Body of pancreas (tissue), 4 donors: ENCODE measurements at regions not wholly inside any gene's neighbourhood (a gene's known extent, or its start where the extent isn't known, plus 50 kb on each side); places are given as distances from the start of the nearest gene placed in this dataset.

Experiments used
- ATAC-seq: fragments of 150-250 bp; one replicate; pipeline ENCODE4 v1.9.1; 2016
- DNase-seq, 4 donors: peaks; one replicate each; pipeline ENCODE4 v3.0.0-alpha.2; 2019
- H3K27ac ChIP-seq, 4 donors: fragments of 200-600 bp; sonication (generic); 1 replicate in 3 of 4; 2 replicates in 1 of 4; pipeline versions ENCODE4 v1.5.1 to v1.6.1; 2016 to 2019; ENCODE audit warnings: mild to moderate bottlenecking in 1 of 4, mixed read lengths in 1 of 4, moderate library complexity in 1 of 4
- H3K27me3 ChIP-seq, 2 donors: fragments of 200-600 bp; sonication (generic); one replicate each; pipeline ENCODE4 v1.6.0; 2016; ENCODE audit warnings: mild to moderate bottlenecking in 1 of 2
- H3K36me3 ChIP-seq, 2 donors: fragments of 200-600 bp; sonication (generic); replicated peaks in 1 of 2; 2 replicates each; pipeline ENCODE4 v1.5.1; 2016; ENCODE audit warnings: low read depth in 2 of 2; ENCODE audit not compliant: insufficient read depth in 1 of 2
- H3K4me1 ChIP-seq: fragments of 200-600 bp; sonication (generic); one replicate; pipeline ENCODE4 v1.6.0; 2016
- H3K4me3 ChIP-seq, 2 donors: fragments of 200-600 bp; sonication (generic); 1 replicate in 1 of 2; 2 replicates in 1 of 2; pipeline ENCODE4 v1.5.1; 2016 to 2019
- H3K9me3 ChIP-seq, 3 donors: fragments of 200-600 bp; sonication (generic); 1 replicate in 2 of 3; 2 replicates in 1 of 3; pipeline ENCODE4 v1.5.1; 2016
- POLR2A ChIP-seq, 3 donors: fragments of 450-650 bp; IDR thresholded peaks; one replicate each; pipeline ENCODE4 v1.6.1; 2016; ENCODE audit warnings: antibody characterized with exemption in 3 of 3, mild to moderate bottlenecking in 2 of 3
- WGBS, 2 donors: methylation state at CpG; one replicate each; pipeline ENCODE4 v1.1.5; 2017; 5-methylcytosine and 5-hydroxymethylcytosine counted together
- intact Hi-C: fragments of 100-400 bp; cut with DNase I; formaldehyde crosslinking; loops from one replicate; pipeline ENCODE4 v1.15.1; 2023
- TF ChIP-seq, protein P1 (sequence below), 7 experiments: fragments of 450-650 bp in 4 of 7; fragments of 200-600 bp in 3 of 7; sonication (generic) in 3 of 7; IDR thresholded peaks; one replicate each; pipeline ENCODE4 v1.5.1; 2016 to 2019; ENCODE audit warnings: antibody characterized with exemption in 7 of 7

DNA sequence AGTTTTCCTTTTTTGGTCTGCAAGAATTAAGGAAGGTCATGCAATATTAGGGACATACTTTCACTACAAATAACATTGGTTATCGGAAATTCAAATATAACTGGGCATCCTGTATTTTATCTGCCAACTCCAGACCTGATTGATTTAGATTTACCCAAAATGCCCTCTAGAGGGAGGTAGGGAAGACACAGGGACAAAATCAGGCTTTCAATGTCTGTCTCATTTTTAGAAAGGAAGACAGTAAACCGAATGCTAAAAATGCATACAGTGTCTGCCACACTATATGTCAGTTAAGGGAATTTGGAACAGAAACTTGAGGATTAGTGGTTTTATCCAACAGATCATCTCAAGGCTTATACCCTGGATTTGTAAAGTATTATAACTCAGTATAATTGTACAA lies 161.7 kb upstream of the SOX9 start:
- ATAC-seq (no peak), DNase-seq (no peak)
- intact Hi-C loops: no loop called here
- Histone ChIP-seq H3K9me3 (no peaks in the 10 kb centered on the region), H3K4me3 (no peak overlapping the region), H3K27ac (no peak overlapping the region), H3K36me3 (no peaks in the 10 kb centered on the region), H3K4me1 (no peaks in the 10 kb centered on the region), H3K27me3 (no peaks in the 10 kb centered on the region)
- TF ChIP-seq, protein P1, sequence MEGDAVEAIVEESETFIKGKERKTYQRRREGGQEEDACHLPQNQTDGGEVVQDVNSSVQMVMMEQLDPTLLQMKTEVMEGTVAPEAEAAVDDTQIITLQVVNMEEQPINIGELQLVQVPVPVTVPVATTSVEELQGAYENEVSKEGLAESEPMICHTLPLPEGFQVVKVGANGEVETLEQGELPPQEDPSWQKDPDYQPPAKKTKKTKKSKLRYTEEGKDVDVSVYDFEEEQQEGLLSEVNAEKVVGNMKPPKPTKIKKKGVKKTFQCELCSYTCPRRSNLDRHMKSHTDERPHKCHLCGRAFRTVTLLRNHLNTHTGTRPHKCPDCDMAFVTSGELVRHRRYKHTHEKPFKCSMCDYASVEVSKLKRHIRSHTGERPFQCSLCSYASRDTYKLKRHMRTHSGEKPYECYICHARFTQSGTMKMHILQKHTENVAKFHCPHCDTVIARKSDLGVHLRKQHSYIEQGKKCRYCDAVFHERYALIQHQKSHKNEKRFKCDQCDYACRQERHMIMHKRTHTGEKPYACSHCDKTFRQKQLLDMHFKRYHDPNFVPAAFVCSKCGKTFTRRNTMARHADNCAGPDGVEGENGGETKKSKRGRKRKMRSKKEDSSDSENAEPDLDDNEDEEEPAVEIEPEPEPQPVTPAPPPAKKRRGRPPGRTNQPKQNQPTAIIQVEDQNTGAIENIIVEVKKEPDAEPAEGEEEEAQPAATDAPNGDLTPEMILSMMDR (IDR thresholded peaks at IDR 0.05): peak in 5 of 7 experiments; percentile 32 to 48 (median 42)
- TF ChIP-seq POLR2A (IDR thresholded peaks at IDR 0.05): no peak
- 76 to 85% methylated on average over 2 of the region's 2 CpGs for WGBS, 2 donors

DNA sequence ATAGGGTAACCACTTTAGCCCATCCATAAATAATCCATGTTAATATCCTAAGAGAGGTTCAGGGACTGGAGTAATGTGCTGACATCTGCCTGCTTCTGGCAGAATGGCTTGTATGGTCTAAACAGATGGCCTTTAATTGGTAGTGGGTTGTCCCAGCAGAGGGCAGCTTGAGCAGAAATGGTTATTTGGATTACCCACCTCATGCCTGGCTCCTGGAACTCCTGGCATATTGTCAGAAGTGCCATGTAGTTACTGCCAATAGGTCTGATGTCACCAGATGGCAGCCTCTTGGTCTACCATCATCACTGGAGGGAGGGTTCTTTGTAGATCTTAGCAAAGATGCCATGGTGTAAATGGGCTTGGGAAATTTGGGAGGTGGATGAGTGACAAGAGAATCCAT lies 157.5 kb upstream of the SOX9 start:
- intact Hi-C loops: no loop called here
- H3K27me3 ChIP-seq: no peaks in the 10 kb centered on the region
- no peak for ATAC-seq

DNA sequence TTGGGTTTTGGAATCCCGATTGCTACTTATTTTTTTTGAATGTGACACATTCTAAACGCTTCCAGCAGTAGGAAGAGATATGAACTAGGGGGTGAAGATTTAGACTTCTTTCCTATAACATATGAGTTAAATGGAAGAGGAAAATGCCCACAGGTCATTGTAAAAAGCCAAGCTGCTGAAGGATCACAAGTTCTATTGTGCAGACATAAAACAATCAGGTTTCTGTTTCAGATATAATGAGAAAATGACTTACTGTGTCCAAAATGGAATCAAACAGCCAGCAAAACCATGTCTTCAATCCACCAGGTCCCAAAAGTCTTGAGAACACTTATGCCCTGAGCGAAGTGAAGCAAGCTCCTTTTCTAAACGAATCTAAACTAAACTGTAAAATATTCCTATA lies 157.0 kb upstream of the SOX9 start:
- intact Hi-C loops: no loop called here

More for the DNA sequence above, 157.5 kb upstream of the SOX9 start:
- Histone ChIP-seq H3K4me3 (no peak overlapping the region), H3K27ac (no peak overlapping the region), H3K36me3 (no peaks in the 10 kb centered on the region), H3K4me1 (no peaks in the 10 kb centered on the region), H3K9me3 (no peaks in the 10 kb centered on the region)
- TF ChIP-seq, protein P1 (IDR thresholded peaks at IDR 0.05): no peak
- no peak for TF ChIP-seq POLR2A (IDR thresholded peaks at IDR 0.05)
- DNase-seq: no peak

DNA sequence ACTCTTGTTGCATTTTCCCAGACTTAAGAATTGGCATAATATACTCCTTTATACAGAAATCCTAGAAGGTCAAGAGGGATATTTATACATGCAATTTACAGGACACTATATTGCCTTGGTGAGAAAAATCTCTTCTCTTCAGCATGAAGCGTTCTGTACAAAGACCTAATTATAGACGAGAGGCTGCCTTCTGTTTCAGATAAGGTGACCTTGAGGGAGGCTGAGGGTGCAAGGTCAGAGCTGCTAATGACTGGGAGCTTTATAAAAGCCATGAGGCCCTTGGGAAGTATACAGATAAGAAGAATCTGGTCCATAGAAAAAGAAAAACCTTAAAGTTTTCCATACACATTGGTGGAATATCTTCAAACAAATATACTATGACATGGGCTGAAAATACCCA lies 156.3 kb upstream of the SOX9 start:
- Histone ChIP-seq H3K4me3 (no peak overlapping the region), H3K36me3 (no peaks in the 10 kb centered on the region), H3K27ac (no peak overlapping the region), H3K9me3 (no peaks in the 10 kb centered on the region), H3K27me3 (no peaks in the 10 kb centered on the region), H3K4me1 (no peaks in the 10 kb centered on the region)
- intact Hi-C loops: no loop called here
- DNase-seq: no peak
- no peak for ATAC-seq
- TF ChIP-seq POLR2A (IDR thresholded peaks at IDR 0.05): no peak
- TF ChIP-seq, protein P1 (IDR thresholded peaks at IDR 0.05): no peak
- 14 to 35% methylated on average over 2 of the region's 2 CpGs for WGBS, 2 donors

More for the DNA sequence above, 157.0 kb upstream of the SOX9 start:
- TF ChIP-seq POLR2A (IDR thresholded peaks at IDR 0.05): no peak
- TF ChIP-seq, protein P1 (IDR thresholded peaks at IDR 0.05): no peak
- no peaks in the 10 kb centered on the region for H3K4me1 ChIP-seq
- no peaks in the 10 kb centered on the region for H3K36me3 ChIP-seq
- DNase-seq: no peak
- no peak overlapping the region for H3K27ac ChIP-seq
- no peaks in the 10 kb centered on the region for H3K9me3 ChIP-seq
- ATAC-seq: no peak
- H3K4me3 ChIP-seq: no peak overlapping the region
- WGBS, 2 donors: 83 to 90% methylated on average over 4 of the region's 4 CpGs
- no peaks in the 10 kb centered on the region for H3K27me3 ChIP-seq

DNA sequence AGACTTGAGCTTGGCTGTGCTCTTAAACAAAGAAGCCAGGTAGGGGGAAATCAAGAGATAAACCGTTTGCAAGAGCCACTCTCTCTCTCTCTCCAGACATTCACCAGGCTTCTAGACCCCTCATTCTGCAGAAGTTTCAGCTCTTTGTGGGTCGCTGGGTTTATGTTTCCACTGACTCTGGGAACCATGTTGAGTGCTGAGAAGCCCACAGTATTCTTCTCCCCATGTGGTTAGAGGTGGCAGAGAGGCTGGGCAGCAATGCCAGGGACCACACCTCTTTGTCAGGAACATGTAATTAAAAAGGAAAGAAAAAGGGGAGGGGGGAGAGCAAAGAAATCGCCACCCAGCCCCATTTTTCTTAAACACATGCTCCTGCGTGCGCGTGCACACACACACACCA lies 154.8 kb upstream of the SOX9 start:
- no peaks in the 10 kb centered on the region for H3K36me3 ChIP-seq
- intact Hi-C loops: no loop called here
- 69 to 70% methylated on average over 6 of the region's 6 CpGs for WGBS, 2 donors
- DNase-seq (no peak), ATAC-seq (no peak)
- no peaks in the 10 kb centered on the region for H3K27me3 ChIP-seq
- no peak overlapping the region for H3K4me3 ChIP-seq
- no peaks in the 10 kb centered on the region for H3K4me1 ChIP-seq
- TF ChIP-seq, protein P1 (IDR thresholded peaks at IDR 0.05): no peak
- TF ChIP-seq POLR2A (IDR thresholded peaks at IDR 0.05): no peak
- no peaks in the 10 kb centered on the region for H3K9me3 ChIP-seq
- no peak overlapping the region for H3K27ac ChIP-seq
